DOHH2 (cell line): ENCODE measurements at regions not wholly inside any gene's neighbourhood (a gene's known extent, or its start where the extent isn't known, plus 50 kb on each side); places are given as distances from the start of the nearest gene placed in this dataset.

Experiments used
- CTCF ChIP-seq: fragments of 200-600 bp; sonication (generic); IDR thresholded peaks from one replicate; pipeline ENCODE4 v1.5.1; 2014; ENCODE audit warnings: antibody characterized with exemption, mild to moderate bottlenecking, low read depth, low read length; ENCODE audit not compliant: poor library complexity, severe bottlenecking
- EZH2phosphoT487 ChIP-seq: fragments of 200-600 bp; sonication (generic); IDR thresholded peaks from 2 replicates; pipeline ENCODE4 v1.6.1; 2017; ENCODE audit warnings: borderline replicate concordance, mild to moderate bottlenecking, antibody characterized with exemption, low read length, moderate library complexity, mixed read lengths

GRCh38 chr2:225328192-225328591, 71.3 kb upstream of the NYAP2 start:
- no peak for TF ChIP-seq CTCF
- TF ChIP-seq EZH2phosphoT487, result no peak
